ENCODE measurements at regions not wholly inside any gene's neighbourhood (a gene's known extent, or its start where the extent isn't known, plus 50 kb on each side); places are given as distances from the start of the nearest gene placed in this dataset.

- TF ChIP-seq POLR2A (IDR thresholded peaks at IDR 0.05) = no peak
- TF ChIP-seq, protein P1, sequence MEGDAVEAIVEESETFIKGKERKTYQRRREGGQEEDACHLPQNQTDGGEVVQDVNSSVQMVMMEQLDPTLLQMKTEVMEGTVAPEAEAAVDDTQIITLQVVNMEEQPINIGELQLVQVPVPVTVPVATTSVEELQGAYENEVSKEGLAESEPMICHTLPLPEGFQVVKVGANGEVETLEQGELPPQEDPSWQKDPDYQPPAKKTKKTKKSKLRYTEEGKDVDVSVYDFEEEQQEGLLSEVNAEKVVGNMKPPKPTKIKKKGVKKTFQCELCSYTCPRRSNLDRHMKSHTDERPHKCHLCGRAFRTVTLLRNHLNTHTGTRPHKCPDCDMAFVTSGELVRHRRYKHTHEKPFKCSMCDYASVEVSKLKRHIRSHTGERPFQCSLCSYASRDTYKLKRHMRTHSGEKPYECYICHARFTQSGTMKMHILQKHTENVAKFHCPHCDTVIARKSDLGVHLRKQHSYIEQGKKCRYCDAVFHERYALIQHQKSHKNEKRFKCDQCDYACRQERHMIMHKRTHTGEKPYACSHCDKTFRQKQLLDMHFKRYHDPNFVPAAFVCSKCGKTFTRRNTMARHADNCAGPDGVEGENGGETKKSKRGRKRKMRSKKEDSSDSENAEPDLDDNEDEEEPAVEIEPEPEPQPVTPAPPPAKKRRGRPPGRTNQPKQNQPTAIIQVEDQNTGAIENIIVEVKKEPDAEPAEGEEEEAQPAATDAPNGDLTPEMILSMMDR (IDR thresholded peaks at IDR 0.05) = no peak
These were observed 480.8 kb upstream of the FAM241A start for GRCh38 chr4:111664308-111664945.
